GM10266 (cell line): ENCODE measurements at regions not wholly inside any gene's neighbourhood (a gene's known extent, or its start where the extent isn't known, plus 50 kb on each side); places are given as distances from the start of the nearest gene placed in this dataset.

ENCODE experiments used
- DNase-seq: peaks from one replicate; pipeline ENCODE4 v3.0.0; 2012; ENCODE audit errors: extremely low spot score
- TF ChIP-seq, protein P1 (sequence below): IDR thresholded peaks from 2 replicates; pipeline ENCODE4 v1.5.1; 2012; ENCODE audit warnings: mild to moderate bottlenecking, low read depth; ENCODE audit not compliant: control insufficient read depth, insufficient read depth; ENCODE audit errors: missing control alignments

DNA sequence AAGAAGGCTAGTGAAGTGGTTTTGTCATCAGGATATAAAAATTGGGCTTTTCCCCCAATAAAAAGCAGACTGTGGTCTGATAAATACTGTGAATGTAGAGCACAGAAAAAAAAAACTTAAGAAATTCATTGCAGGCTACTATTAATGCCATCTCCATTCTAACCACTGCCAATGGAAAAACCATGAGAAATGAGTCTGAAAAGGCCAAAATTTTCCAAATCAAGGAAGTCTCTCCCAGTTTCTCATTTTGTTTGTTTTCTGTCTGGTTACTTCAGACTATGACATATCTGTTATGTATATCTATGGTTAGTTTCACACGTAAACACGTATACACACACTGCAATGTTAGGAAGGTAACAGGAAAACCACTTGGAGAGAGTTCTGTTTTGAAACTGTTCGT, 193.6 kb upstream of the TSC22D1 start:
- DNase-seq = no peak
- TF ChIP-seq, protein P1, sequence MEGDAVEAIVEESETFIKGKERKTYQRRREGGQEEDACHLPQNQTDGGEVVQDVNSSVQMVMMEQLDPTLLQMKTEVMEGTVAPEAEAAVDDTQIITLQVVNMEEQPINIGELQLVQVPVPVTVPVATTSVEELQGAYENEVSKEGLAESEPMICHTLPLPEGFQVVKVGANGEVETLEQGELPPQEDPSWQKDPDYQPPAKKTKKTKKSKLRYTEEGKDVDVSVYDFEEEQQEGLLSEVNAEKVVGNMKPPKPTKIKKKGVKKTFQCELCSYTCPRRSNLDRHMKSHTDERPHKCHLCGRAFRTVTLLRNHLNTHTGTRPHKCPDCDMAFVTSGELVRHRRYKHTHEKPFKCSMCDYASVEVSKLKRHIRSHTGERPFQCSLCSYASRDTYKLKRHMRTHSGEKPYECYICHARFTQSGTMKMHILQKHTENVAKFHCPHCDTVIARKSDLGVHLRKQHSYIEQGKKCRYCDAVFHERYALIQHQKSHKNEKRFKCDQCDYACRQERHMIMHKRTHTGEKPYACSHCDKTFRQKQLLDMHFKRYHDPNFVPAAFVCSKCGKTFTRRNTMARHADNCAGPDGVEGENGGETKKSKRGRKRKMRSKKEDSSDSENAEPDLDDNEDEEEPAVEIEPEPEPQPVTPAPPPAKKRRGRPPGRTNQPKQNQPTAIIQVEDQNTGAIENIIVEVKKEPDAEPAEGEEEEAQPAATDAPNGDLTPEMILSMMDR = no peak

DNA sequence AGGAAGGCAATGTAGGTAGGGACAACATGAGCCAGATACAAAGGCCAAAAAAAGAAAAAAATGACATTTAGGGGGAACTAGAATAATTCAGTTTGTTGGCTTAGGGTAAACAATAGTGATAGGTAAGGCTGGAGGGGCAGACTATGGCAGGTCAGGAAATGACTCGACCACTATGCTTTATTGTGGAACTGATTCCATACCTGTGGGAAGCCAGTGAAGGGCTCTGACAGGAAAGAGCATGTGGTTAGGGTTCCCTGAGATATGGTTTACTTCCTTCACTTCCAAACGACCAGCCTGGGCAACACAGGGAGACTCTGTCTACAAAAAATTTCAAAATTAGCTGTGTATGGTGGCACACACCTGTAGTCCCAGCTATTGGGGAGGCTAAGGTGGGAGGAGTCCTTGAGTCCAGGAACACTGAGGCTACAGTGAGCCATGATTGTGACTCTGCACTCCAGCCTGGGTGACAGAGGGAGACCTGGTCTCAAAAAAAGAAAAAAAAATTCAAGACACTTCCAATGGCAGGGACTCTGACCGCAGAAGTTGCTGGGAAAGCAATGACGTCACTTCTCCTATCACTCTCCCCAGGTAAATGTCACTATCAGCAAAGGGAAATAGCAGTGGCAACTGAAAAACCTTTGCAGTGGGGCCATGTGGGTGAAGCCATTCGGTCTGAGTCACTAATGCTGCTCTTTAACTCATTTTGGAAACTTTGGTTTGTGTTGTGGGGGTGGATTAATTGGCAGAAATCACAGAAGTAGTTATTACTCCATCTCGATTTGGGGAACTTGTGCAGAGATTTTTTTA, 192.8 kb upstream of the TSC22D1 start:
- TF ChIP-seq, protein P1 = no peak
- DNase-seq = peak; percentile 26

DNA sequence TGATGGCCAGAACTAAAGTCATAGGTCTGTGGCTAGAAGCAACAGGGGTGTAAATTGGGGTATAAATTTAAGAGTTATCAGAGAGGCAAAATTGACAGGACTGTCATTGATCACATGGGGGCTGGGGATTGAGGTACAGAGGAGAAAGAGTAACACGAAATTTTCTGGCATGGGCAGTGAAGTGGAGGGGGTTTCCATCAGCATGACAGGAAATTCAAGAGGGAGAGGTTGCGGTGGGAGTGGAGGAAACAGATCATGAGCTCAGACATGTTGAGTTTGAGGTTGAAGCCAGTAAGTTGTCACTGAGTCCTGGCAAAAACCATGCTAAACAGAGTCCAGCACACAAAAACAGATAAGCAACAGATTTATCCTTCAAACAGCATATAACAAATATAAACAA, 192.1 kb upstream of the TSC22D1 start:
- DNase-seq = peak; percentile 48
- TF ChIP-seq, protein P1 = no peak

DNA sequence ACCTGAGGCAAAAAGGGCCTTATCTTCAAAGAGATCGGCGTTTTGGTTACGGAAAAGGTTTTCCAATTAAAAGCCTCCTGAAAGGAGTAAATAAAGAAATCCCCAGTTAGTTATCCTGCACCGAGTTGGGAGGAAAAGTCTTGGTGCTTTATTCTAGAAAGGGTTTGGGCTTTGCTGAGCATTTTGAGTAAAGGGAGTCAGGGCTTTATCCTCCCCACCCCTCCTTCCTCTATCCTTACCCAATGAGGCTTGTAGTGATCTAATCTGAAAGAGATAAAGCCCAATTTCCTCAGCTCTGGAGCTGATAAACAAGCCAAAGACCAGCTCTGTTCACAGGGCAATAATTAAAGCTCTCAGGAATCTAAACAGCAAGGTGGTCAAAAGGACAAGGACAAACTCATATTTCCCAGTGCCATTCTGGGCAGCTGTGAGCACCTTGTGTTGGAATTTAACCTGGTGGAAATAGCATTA, 188.9 kb upstream of the TSC22D1 start:
- no peak for DNase-seq
- TF ChIP-seq, protein P1 = no peak

DNA sequence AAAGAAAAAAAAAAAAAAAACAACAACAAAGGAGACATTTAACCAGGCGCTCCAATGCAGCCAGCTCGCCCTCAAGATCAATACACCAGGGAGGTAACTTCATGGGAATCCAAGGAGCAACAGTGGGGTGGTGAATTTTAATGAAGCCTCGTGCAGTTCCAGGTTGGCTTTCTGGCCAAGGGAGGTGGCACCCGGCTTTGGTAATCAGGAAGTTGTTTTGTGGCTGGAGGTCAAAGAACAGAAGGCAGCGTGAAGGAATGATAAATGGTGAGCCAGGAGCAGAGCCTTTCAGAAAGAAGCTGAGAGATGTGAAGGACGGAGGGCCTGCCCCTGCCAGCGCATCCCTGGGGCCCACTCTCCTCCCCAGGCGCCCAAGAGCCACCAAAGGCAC, 188.2 kb upstream of the TSC22D1 start:
- DNase-seq = no peak
- TF ChIP-seq, protein P1 = no peak

DNA sequence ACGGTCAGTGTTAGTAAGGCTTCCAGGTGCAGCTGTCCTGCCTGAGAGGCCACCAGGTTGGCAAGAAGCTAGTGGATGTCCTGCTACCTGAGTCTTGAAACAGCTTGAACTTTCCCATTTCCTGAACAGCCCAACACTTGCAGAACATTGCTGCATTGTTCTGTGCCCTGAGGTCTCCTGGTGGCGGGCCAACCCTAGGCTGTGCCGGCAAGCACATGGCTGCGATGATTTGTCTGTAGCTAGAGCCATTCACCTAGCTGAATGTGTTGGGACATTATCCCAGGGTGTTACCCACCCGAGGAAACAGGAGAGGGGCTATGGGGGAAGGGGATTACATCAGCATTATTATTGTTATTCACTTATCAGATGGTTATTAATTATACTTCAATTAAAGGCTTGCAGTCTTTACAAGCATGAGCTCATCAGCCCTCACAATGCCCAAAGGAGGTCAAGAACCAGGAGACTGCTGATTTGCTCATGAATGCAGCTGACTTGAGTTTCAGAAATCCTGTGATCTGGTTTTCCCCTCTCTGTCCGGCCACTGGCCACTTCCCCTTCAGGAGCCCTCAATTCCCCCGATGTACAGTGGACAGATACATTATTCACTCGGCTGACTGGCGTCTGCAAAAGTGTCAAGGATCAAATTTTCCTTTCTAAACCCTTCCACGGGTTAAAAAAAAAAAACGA, 187.6 kb upstream of the TSC22D1 start:
- peak; percentile 21 for DNase-seq
- TF ChIP-seq, protein P1 = no peak

DNA sequence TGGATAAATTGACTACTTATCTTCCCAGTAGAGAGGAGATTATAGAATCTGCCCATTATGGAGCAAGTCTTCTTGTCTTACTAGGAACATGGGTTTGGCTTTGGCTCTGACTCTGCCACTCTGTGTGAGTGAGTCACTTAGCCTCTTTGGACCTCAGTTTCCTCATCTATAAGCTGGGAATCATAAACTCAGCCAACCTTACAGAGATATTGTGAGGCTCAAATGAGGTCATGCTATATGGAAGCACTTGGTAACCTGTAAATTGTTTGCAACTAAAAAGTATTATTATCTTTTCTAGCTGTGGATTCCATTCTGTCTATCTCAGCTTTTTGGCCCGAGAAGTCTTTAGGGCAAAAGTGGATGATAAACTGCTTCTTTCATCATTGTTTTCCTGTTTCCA, 186.8 kb upstream of the TSC22D1 start:
- no peak for DNase-seq
- TF ChIP-seq, protein P1 = no peak
